HG03432 (cell line): ENCODE measurements at regions not wholly inside any gene's neighbourhood (a gene's known extent, or its start where the extent isn't known, plus 50 kb on each side); places are given as distances from the start of the nearest gene placed in this dataset.
"Not testable (repeated sequence)": the region's sequence is repeated elsewhere in the genome, so short reads cannot be mapped to it uniquely, and the experiment has no call there.

Experiments
- ATAC-seq: cut with Tn5 transposase; IDR thresholded peaks from one replicate; pipeline ENCODE4 v1.9.1; 2021; ENCODE audit warnings: mild to moderate bottlenecking, moderate library complexity; ENCODE audit not compliant: unreplicated experiment

DNA sequence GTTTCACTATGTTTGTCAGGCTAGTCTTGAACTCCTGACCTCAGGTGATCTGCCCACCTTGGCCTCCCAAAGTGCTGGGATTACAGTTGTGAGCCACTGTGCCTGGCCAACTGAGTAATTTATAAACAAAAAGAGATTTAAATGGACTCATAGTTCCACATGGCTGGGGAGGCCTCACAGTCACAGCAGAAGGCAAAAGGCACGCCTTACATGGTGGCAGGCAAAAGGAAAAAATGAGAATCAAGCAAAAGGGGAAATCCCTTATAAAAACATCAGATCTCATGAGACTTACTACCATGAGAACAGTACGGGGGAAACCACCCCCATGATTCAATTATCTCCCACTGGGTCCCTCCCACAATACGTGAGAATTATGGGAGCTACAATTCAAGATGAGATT is 73.2 kb upstream of the TIAM1 start:
- not testable (repeated sequence) for ATAC-seq

DNA sequence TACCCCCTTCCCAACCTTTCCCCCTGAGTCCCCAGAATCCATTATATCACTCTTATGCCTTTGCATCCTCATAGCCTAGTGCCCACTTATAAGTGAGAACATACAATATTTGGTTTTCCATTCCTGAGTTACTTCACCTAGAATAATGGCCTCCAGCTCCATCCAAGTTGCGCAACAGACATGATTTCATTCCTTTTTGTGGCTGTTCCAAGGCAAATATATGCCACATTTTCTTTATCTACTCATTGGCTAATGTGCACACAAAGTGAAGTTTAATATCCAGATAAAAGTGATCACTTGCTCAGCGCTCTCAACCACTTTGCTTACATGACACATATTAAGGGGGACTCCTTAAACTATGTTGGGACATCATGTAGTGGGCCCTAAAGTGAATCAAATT is 72.4 kb upstream of the TIAM1 start:
- no peak for ATAC-seq

- no peak for ATAC-seq
Observed at GRCh38 chr21:31414263-31415000, 70.4 kb upstream of the TIAM1 start.

GRCh38 chr21:31413698-31414097 is 69.6 kb upstream of the TIAM1 start:
- no peak for ATAC-seq

- peak; percentile 39 for ATAC-seq
Observed at GRCh38 chr21:31410499-31411131, 66.6 kb upstream of the TIAM1 start.

GRCh38 chr21:31409831-31410487 is 65.9 kb upstream of the TIAM1 start:
- ATAC-seq, result no peak

DNA sequence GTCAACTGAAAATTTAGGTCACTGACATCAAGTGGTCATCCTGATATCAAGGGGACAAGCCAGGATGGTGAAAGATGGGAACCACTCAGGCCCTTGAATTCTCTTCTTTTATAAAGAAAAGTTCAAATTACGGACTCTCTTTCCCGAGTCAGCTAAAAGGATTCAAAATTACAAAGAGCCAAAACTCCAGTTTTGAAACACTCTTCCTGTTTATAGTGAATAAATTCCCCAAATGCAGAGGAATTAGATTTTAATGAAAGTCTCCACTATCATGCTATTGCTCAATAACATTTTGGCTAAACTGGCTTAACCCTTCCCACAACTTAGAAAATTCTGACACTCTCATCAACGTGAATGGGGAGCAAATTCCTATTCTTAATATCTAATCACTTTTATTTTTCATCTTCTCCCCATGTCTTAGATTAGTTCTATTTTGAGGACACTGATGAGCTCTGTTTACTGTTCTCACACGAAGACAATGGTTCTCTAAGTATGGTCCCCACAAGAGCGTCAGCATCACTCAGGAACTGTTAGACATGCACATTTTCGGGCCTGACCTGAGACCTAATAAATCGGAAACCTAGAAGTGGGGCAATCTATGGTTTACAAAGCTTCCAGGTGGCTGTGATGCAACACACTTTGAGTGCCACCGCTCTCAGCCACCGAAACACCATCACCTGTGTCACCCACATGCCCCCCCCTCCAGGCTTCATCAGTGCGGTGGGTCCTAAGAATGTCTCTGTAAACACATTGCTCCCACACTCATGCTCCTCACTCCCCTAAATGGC is 64.4 kb upstream of the TIAM1 start:
- no peak for ATAC-seq

DNA sequence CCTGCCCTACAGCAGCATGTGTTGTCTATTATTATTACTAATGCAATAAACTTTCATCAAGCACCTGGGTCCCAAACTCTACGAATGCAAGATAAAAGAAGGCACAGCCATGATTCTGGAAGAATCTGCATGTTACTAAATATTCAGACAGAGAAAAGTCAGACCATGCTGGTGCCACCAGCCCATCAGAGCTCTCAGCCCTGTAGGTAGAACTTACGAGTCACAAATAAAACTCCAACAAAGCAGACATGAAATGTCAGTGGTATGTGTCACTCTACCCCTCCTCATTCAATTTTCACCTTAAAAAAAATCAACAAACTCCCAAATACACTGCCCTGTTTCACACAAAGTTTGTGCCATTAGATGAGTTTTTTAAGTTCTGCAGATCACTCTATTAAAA is 62.4 kb upstream of the TIAM1 start:
- ATAC-seq, result no peak

GRCh38 chr21:31405604-31406003 is 61.5 kb upstream of the TIAM1 start:
- ATAC-seq, result no peak

DNA sequence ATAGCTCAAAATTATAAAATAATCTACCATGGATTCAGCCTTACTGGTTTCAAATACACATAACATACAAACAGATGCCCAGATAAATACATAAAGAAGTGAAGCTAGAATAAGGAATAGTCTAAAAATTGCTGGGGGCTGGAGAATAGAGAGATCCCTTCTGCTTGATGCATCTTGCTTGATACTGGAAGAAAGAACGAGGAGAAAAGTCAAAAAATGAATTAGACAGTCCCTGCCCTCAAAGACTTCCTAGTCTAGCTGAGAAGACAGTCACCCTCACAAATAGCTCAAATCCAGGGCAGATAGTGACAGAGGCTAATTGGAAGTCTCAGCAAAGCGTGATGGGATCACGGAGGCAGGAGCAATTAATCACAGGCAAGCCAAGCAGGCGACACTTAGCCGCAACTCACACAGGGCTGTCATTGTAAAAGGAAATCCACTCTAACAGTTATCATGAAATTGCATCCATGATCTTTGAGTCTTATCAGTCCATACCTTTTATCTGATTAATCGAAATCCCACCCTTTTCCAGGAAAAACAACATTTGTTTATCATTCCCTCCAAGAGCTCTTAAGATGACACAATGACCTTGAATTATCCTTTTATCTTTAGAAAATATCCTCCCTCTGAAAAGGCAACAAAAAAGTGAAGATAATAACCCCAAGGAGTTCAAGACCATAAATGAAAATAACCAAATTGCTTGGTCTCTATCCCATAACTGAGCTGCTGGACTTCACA is 59.7 kb upstream of the TIAM1 start:
- no peak for ATAC-seq

DNA sequence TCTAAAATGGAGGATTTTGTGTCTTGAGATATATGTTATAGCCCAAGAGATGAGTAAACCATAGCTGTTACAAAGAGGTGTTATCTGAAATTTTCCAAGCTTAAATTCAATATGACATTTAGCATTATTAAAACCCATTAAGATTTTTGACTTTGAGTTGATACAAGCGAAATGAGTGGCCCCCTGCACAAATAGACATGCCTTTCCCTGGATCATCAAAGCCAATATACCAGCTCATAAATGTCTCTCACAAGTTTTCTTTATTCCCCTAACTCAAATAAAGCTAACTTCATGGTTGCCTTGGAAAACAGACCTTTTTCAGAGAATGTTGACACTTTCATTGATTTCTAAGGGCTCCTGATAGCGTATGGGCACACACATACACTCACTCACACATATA is 55.5 kb upstream of the TIAM1 start:
- no peak for ATAC-seq

- no peak for ATAC-seq
Observed at GRCh38 chr21:31398574-31398973, 54.5 kb upstream of the TIAM1 start.

DNA sequence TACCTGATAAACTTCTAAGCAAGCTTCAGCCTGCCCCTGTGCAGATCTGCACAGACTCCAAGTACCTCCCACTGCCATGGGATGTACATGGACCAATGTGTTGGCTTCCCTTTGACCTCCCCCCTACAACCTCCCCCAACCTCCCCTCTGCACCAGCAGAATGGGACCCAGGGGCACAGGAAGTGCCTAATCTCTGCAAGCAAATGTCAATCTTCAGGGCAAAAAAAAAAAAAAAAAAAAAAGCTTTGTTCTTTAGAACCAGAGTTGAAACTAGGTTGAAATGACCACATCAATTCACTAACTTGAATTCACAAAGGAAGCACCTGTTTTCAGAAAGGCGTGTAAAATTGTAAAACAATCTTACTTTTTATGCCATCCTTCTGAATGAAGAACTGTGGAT is 53.9 kb upstream of the TIAM1 start:
- no peak for ATAC-seq

GRCh38 chr21:31397515-31397926 is 53.5 kb upstream of the TIAM1 start:
- no peak for ATAC-seq

DNA sequence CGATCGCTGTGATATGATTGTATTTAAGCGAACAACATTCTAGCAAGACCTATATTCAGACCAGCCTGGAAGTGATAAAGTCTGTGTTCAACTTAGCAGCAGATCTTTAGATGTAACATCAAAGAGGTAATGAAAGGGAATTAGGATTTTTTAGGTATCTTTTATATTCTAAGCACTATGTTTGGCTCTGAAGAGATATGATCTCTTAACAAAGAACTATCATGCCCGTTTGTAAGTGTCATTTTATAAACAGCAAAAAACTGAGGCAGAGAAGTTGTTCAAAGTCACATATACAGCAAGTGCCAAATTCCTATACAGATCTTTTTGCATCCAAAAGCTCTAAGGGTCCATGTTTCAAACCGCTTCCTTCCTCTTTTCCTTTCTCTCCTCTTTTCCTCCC is 53.0 kb upstream of the TIAM1 start:
- ATAC-seq, result no peak

- ATAC-seq, result no peak
Observed at GRCh38 chr21:31396399-31396798, 52.3 kb upstream of the TIAM1 start.

DNA sequence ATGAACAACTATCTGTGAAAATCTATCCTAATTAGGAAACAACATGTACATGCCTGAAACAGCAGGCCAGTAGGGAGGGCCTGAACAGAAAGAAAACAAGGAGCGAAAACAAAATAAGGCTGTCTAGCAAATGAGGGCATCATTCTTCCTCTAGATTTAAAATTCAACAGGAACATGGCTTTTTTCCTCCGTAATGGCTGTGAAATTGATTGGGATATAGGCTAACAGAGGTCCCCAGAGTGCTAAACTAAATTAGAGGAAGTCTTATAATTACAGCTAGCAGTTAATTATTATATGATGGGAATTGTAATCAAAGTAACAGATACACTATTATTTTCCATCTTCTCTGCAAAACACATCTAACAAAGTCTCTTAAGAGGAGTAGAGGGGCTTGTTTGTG is 51.7 kb upstream of the TIAM1 start:
- ATAC-seq, result no peak

- no peak for ATAC-seq
Observed at GRCh38 chr21:31395268-31395667, 51.2 kb upstream of the TIAM1 start.

DNA sequence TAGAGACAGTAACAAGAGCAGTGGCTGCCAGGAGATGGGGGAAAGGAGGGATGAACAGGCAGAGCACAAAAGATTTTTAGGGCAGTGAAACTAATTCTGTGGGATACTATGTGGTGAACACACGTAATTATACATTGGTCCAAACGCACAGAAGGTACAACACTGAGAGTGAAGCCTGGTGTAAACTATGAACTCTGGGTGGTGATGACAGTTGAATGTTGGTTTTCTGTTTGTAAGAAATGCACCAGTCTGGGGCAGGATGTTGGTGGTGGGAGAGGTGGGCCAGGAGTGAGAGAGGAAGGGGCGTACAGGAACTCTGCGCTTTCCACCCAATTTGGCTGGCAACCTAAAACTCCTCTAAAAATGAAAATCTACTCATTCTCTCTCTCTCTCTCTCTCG is 50.2 kb upstream of the TIAM1 start:
- no peak for ATAC-seq
